Midbrain (tissue), 1 donor: ENCODE measurements at regions not wholly inside any gene's neighbourhood (a gene's known extent, or its start where the extent isn't known, plus 50 kb on each side); places are given as distances from the start of the nearest gene placed in this dataset.
A peak's percentile ranks its signal among the peaks of the same experiment; 100 is the strongest.
"Not testable (repeated sequence)": the region's sequence is repeated elsewhere in the genome, so short reads cannot be mapped to it uniquely, and the experiment has no call there.

Experiments used
- DNase-seq: peaks from one replicate; lab custom pipeline; 2025; lab: John Stamatoyannopoulos, UW

DNA sequence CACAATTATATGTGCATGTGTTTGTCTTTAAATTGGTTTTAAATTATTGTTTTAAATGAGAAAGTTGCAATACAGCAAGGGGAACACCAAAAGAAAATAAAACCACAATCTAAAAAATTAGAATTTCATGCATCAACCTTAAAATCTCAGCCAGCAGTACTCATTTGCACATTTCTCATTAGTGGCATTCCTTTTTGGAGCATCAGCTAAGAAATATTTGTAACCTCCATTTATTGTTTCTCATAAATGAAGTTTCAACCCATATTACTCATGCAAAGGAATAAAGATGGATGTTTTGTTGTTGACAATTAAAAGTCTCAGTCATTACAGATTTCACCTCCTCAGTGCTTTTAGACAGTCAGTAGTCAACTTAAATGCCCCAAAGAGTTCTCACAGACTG, 160.1 kb downstream of the TBX15 start:
- no peak for DNase-seq

GRCh38 chr1:118827636-118828035, 160.5 kb downstream of the TBX15 start:
- DNase-seq, result no peak

- no peak for DNase-seq
Observed at GRCh38 chr1:118827207-118827606, 160.9 kb downstream of the TBX15 start.

DNA sequence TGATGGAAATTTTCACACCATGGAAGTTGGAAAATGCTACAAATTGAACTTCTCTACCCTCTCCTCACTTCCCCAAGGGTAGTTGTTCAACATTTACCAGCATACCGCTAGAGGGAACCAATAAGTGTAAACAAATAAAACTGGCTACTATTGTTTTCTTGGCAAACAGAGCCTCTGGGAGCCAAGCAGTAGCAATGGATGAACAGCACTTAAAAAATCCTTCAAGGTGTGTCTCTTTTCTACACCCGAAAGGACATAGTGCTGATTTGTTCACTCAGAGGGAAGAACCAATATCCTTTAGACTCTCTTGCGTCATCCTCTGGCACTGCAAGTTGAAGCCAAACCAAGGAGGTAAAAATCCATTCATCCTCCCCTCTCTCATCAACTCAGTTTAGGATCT, 161.5 kb downstream of the TBX15 start:
- DNase-seq, result no peak

DNA sequence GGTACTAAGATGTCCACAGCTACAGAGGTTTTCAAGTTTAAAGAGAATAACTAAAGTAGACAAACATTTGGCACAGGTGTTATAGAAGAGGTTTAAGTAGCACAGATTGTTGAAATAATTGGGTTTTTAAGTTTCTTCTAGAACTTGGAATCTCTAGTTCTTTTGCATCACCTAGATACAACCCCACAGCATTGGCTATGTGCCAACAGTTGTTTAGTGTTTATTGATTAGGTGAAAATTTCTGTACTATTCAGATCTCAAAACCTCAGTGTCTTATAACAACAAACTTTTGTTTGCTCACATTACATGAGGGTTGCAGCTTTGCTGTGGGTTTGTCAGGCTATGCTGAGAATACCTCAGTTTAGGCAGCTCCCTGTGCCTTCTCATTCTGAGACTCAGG, 162.5 kb downstream of the TBX15 start:
- DNase-seq, result no peak

DNA sequence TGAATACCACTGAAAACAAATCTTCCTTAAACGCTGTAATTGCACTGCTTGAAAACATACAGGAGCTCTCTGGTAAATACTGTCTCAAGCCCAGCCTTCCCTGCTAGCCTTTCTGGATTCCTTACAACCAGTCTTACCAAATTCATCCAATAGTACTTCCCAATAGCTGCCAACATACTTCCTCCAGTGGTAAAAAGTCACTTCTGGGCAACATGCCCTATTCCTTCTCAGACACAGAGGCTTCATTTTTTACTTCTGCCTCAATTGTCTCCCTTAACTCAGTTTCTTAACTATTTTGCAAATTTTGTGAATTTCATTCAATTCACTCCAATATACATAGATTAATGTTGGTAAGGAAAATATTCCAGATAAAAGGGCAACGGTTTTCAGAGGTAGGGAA, 166.3 kb downstream of the TBX15 start:
- DNase-seq, result peak; percentile 1

DNA sequence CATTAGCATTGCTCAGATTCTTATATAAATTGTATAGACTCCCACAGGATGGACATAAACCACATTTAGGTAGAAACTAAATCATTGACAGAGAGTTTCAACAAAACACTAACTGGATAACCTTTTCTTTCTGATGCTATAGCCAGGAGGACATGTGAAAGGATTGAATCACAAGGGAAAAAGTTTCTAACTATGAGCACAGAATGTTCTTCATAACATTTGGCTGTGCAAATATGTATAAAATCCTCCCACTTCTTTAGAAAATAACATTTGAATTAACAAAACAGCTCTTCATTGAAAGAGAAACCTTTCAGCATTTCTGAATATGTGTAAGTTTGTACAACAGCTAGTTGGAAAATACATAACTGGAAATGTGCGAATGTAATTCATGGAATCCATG, 167.3 kb downstream of the TBX15 start:
- no peak for DNase-seq

DNA sequence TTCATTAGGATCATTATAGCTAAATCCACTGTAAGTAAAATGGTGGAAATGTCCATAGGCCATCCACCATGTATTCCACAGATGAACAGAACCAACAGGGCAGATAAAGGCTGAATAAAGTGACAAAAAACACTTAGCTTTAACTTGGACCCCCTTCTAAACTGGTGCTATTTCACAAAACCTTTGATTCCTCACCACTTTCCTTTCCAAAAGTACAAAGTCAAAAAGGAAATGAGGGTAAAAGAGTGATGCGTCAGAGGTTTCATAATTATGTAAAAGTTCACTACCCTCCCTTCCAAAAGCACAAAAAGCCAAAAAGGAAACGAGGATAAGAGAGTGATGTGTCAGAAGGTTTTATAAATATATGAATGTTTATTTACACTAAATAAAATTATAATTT, 172.2 kb downstream of the TBX15 start:
- DNase-seq, result no peak

DNA sequence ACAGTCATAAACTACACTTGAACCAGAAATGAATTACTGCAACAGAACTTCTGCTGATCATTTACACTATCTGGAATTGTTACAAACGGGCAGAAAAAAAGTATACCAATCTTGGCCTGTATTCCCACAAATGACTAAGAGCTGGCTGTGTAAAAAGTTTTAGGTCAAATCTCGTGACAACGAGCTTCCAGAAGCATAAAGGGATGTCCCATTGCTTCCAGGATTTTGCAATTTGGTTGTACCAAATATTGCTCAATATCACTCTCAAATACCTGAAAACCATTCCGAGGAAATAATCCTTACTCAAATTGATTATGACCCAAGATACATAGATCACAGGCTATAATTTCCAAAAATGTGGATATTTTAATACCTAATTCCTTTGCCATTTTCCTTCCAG, 175.6 kb downstream of the TBX15 start:
- DNase-seq, result no peak

- DNase-seq, result no peak
Observed at GRCh38 chr1:118811156-118811555, 177.0 kb downstream of the TBX15 start.

- no peak for DNase-seq
Observed at GRCh38 chr1:118809586-118809985, 178.6 kb downstream of the TBX15 start.

DNA sequence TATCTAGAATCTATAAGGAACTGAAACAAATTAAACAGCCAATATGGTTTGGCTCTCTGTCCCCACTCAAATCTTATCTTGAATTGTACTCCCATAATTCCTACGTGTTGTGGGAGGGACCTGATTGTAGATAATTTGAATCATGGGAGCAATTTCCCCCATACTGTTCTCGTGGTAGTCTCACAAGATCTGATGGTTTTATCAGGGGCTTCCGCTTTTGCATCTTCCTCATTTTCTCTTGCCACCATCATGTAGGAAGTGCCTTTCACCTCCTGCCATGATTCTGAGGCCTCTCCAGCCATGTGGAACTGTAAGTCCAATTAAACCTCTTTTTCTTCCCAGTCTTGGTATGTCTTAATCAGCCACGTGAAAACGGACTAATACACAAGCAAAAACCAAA, 185.0 kb downstream of the TBX15 start:
- not testable (repeated sequence) for DNase-seq

- DNase-seq, result no peak
Observed at GRCh38 chr1:118791094-118791691, 196.9 kb downstream of the TBX15 start.

DNA sequence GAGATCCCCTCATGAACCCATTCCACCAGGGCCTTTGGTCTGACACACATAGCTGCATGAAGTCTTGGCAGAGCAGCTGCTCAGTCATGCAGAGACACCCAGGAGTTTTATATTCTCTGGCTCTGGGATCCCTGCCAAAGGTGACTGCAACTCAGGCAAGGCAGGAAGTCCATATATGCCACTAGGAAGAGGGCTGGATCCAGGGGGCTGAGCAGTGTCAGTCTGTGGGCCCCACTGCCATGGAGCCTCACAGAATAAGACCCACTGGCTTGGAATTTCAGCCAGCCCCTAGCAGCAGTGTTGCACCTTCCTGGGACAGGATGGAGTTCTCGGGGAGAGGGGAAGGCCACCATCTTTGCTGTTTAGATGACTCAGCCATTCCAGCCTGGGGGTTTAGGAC, 199.7 kb downstream of the TBX15 start:
- no peak for DNase-seq

GRCh38 chr1:118786454-118787155, 201.5 kb downstream of the TBX15 start:
- no peak for DNase-seq

DNA sequence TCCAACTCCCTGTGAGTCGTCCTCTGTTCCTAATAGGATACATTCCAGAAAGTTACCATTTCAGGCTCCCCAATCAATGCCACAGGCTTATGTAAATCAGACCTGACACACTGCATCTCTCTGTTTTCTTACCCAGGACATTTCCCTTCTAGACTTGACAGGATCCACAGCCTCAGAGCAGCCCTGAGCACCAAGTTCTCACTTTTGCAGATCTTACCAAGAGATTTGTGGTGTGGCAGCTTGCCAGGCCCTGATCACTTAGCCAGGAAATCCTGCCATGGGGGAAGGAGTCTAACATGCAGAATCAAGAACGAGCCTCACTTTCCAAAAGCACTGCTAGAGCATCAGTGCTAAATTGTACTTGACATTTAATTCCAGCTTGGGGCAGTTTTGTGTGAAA, 202.9 kb downstream of the TBX15 start:
- DNase-seq, result no peak

DNA sequence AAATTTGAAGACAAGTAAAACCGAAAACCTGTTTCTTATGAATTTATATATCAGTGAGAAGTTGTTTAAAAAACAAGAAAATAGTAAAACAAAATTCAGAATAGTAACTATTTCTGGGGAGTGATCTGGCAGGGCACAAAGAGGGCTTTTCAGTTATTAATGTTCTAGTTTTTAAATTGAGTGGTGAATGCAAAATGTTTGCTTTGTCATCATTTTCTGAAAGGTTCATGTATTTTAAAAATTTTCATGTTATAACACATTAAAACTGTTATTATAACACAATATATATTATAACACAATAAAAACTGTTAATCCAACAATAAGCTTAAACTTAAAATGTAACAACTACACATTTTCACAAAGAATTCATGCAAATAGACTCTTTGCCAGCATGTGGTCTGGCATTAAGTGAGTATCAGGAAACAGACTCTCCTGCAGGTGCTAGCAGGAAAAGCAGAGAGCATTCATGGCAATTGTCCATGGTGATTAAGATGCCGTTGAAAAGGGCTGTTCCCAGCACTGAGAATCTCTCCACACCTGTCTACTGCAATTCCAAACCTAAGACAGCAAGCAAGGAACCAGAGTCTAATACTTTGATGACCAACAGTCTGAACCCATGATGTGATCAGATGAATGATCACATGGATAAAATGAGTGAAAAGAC, 204.9 kb downstream of the TBX15 start:
- DNase-seq, result no peak

DNA sequence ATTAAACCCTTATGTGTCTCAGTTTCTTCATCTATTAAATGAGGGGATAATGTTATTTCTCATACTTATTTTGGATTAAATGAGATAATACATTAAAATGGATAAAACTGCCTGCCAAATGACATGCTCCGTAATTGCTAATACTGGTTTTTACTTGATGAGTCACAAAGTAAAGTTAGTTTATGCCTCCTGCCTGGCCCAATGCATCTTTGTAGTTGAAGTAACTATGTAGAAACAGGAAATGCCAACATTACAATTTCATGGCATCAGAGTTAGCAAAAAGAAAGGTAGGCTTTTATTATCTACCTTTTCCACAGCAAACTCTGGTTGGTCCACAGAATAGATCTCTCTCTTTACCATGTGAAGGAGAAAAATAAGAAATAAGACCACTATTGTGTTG, 214.5 kb downstream of the TBX15 start:
- no peak for DNase-seq

DNA sequence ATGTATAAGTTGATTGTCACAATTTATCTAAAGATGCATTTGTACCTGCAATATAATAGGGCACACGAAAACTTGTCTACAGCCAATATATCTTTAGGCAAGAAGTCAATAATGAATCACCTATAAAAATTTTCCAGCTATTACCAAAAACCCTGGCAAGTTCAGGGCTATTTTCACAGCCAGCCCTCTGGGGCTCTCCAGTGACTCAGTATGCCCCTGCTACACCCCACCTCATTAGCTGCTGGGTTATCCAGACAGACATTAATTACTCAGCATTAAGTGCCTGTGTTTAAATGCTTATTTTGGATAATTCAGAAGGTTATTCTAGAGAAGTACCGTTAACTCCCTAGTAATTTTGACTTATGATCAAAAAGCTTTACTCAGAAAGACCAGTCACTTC, 220.2 kb downstream of the TBX15 start:
- no peak for DNase-seq

DNA sequence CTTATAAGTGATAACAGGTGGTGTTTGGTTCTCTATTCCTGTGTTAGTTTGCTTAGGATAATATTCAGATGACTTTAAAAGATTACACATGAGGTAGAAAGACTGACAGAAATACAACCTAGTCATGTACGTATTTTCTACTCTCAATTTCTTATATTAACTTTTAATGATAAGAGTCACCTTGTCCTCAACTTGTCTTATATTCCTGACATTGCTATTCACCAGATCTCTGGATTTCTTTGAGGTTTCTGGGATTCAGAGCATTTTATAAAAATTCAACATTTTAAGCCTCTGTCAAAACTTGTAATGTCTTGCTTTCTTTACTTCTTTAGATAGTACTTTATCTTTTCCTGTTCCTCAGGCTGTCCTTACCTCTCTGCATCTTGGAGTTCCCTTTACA, 234.2 kb downstream of the TBX15 start:
- DNase-seq, result no peak

GRCh38 chr1:118751166-118751565, 237.0 kb downstream of the TBX15 start:
- DNase-seq, result no peak

DNA sequence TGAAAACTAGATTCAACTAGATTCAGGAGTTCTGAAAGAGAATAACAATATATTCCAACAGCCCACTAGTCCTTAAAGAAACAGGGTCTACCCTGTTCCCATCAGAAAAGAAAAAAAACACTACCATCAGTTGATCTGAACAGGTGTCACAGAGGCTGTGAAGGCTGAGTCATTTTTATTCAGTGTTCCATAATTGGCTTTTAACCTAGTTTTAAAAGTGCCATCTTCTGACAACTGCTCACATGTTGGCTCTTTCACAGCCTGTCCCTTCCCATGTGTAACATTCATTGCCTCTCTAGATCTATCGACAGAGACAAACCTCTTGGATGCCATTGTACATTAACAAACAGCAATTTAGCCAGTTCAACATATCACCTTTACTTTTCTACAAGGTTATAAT, 243.7 kb downstream of the TBX15 start:
- DNase-seq, result no peak

DNA sequence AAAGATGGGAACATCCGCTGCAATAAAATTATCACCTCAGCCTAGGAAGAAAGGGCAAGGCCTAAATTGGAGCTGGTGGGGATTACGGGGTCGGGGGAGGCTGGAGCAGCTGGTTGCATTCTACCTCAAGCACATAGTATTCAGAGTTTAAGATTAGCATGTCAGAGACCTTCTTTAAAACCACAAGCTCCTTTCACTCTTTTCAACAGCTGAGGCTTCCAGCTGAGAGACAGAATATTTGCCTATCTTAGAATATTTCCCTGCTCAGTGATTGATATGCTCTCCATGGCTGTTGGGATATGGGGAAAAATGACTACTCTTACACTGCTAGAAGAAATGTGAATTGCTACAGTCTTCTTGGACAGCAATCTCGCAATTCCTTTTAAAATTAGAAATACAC, 248.6 kb downstream of the TBX15 start:
- no peak for DNase-seq

GRCh38 chr1:118736322-118736721, 251.8 kb downstream of the TBX15 start:
- DNase-seq, result no peak
